RWPE2 (cell line): ENCODE measurements at regions not wholly inside any gene's neighbourhood (a gene's known extent, or its start where the extent isn't known, plus 50 kb on each side); places are given as distances from the start of the nearest gene placed in this dataset.

Experiments used
- ATAC-seq: fragments of 200-7000 bp; cut with Tn5 transposase; 3 replicates; pipeline ENCODE4 v1.9.1; 2021; ENCODE audit warnings: low read depth
- DNase-seq: peaks from one replicate; pipeline ENCODE4 v3.0.0-alpha.2; 2020; ENCODE audit warnings: low spot score
- H3K27ac ChIP-seq: fragments of 450-650 bp; 2 replicates; pipeline ENCODE4 v1.5.1; 2017; ENCODE audit warnings: mild to moderate bottlenecking; ENCODE audit not compliant: poor library complexity, severe bottlenecking
- H3K27me3 ChIP-seq: fragments of 250-450 bp; sonication (Bioruptor Pico); 2 replicates; pipeline ENCODE4 v1.5.1; 2021; ENCODE audit warnings: mild to moderate bottlenecking, moderate library complexity; ENCODE audit not compliant: insufficient read depth, poor library complexity, severe bottlenecking
- H3K36me3 ChIP-seq: fragments of 250-450 bp; sonication (Bioruptor Pico); 2 replicates; pipeline ENCODE4 v1.5.1; 2020; ENCODE audit warnings: low read depth, mild to moderate bottlenecking, moderate library complexity
- H3K4me1 ChIP-seq: fragments of 250-450 bp; sonication (Bioruptor Pico); 2 replicates; pipeline ENCODE4 v1.5.1; 2021; ENCODE audit warnings: mild to moderate bottlenecking, moderate library complexity; ENCODE audit not compliant: insufficient read depth, poor library complexity, severe bottlenecking
- H3K4me3 ChIP-seq: fragments of 250-450 bp; sonication (Bioruptor Pico); 2 replicates; pipeline ENCODE4 v1.5.1; 2021; ENCODE audit warnings: mild to moderate bottlenecking, moderate library complexity; ENCODE audit not compliant: severe bottlenecking
- H3K9me3 ChIP-seq: fragments of 250-450 bp; sonication (Bioruptor Pico); 2 replicates; pipeline ENCODE4 v1.5.1; 2021; ENCODE audit warnings: mild to moderate bottlenecking, moderate library complexity; ENCODE audit not compliant: severe bottlenecking
- TF ChIP-seq, protein P1 (sequence below): fragments of 450-650 bp; IDR thresholded peaks from one replicate; pipeline ENCODE4 v1.5.1; 2017; ENCODE audit warnings: mild to moderate bottlenecking, moderate library complexity; ENCODE audit not compliant: poor library complexity, severe bottlenecking

- Histone ChIP-seq H3K4me1 (no peaks in the 10 kb centered on the region), H3K9me3 (no peaks in the 10 kb centered on the region), H3K36me3 (no peaks in the 10 kb centered on the region), H3K4me3 (no peak overlapping the region), H3K27ac (no peak overlapping the region), H3K27me3 (no peaks in the 10 kb centered on the region)
- ATAC-seq, result no peak
- TF ChIP-seq, protein P1, sequence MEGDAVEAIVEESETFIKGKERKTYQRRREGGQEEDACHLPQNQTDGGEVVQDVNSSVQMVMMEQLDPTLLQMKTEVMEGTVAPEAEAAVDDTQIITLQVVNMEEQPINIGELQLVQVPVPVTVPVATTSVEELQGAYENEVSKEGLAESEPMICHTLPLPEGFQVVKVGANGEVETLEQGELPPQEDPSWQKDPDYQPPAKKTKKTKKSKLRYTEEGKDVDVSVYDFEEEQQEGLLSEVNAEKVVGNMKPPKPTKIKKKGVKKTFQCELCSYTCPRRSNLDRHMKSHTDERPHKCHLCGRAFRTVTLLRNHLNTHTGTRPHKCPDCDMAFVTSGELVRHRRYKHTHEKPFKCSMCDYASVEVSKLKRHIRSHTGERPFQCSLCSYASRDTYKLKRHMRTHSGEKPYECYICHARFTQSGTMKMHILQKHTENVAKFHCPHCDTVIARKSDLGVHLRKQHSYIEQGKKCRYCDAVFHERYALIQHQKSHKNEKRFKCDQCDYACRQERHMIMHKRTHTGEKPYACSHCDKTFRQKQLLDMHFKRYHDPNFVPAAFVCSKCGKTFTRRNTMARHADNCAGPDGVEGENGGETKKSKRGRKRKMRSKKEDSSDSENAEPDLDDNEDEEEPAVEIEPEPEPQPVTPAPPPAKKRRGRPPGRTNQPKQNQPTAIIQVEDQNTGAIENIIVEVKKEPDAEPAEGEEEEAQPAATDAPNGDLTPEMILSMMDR, result no peak
- no peak for DNase-seq
These were observed 485.6 kb downstream of the FLRT2 start for GRCh38 chr14:86015511-86015910.

DNA sequence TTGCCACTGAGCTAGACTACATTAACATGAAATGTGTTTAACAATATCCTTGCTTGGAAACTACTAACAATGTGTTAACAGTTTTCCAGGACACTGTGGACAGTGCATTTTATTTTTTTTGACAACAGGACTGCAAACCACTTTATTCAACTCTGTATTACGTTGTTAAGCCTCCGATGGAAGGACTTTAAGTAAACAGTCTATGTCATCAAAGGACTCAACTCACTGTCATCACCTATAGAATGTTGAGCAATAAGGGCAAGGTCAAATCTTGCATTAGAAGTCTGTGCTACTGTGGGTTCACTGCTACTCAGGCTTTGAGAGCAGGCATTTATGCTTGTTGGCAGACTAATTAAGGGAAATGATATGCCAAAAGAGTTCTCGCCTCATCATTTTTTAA, 483.7 kb downstream of the FLRT2 start:
- TF ChIP-seq, protein P1, result no peak
- no peak for DNase-seq
- H3K27me3 ChIP-seq, result no peaks in the 10 kb centered on the region
- peak; percentile 57; the same call in 1 of the 3 replicates for ATAC-seq
- no peak overlapping the region for H3K4me3 ChIP-seq
- H3K36me3 ChIP-seq, result no peaks in the 10 kb centered on the region
- no peak overlapping the region for H3K27ac ChIP-seq
- H3K9me3 ChIP-seq, result no peaks in the 10 kb centered on the region
- H3K4me1 ChIP-seq, result no peaks in the 10 kb centered on the region

- Histone ChIP-seq H3K27ac (no peak overlapping the region), H3K27me3 (no peaks in the 10 kb centered on the region), H3K4me1 (peaks cover 2% of the 10 kb centered on the region), H3K9me3 (no peaks in the 10 kb centered on the region), H3K4me3 (no peak overlapping the region), H3K36me3 (no peaks in the 10 kb centered on the region)
- no peak for DNase-seq
- TF ChIP-seq, protein P1, result no peak
- no peak for ATAC-seq
These were observed 482.5 kb downstream of the FLRT2 start for GRCh38 chr14:86012461-86012860.

GRCh38 chr14:86003998-86004397, 474.1 kb downstream of the FLRT2 start:
- no peaks in the 10 kb centered on the region for H3K36me3 ChIP-seq
- TF ChIP-seq, protein P1, result no peak
- DNase-seq (no peak), ATAC-seq (0 out of 3 replicates have a peak, but pooled peaks have one; percentile 44)
- H3K9me3 ChIP-seq, result no peaks in the 10 kb centered on the region
- no peaks in the 10 kb centered on the region for H3K27me3 ChIP-seq
- no peak overlapping the region for H3K4me3 ChIP-seq
- H3K27ac ChIP-seq, result no peak overlapping the region
- peaks cover 2% of the 10 kb centered on the region for H3K4me1 ChIP-seq

- ATAC-seq (no peak), DNase-seq (no peak)
- Histone ChIP-seq H3K27me3 (peaks cover 11% of the 10 kb centered on the region), H3K9me3 (no peaks in the 10 kb centered on the region), H3K4me1 (no peaks in the 10 kb centered on the region), H3K27ac (no peak overlapping the region), H3K36me3 (no peaks in the 10 kb centered on the region), H3K4me3 (no peak overlapping the region)
- TF ChIP-seq, protein P1, result no peak
These were observed 466.6 kb downstream of the FLRT2 start for GRCh38 chr14:85996551-85996950.
